Endothelial cell of umbilical vein (primary cell): ENCODE measurements at regions not wholly inside any gene's neighbourhood (a gene's known extent, or its start where the extent isn't known, plus 50 kb on each side); places are given as distances from the start of the nearest gene placed in this dataset.

Source experiments
- BruUV-seq: library from RNA; stranded (reverse); fragments of 400-500 nt; replicated peaks from 2 replicates; lab custom pipeline; 2021; lab: Mats Ljungman, UMichigan
- CTCF ChIA-PET: fragments of 300-600, 350-600 bp; sonication (Branson Sonifier 250); formaldehyde crosslinking; loops from one replicate; lab custom pipeline; 2021; ENCODE audit warnings: antibody characterized with exemption, inconsistent platforms; lab: Charles Lee
- POLR2A ChIA-PET: fragments of 300-600, 350-600 bp; sonication (Branson Sonifier 250); formaldehyde crosslinking; loops from one replicate; lab custom pipeline; 2021; ENCODE audit warnings: antibody characterized with exemption, inconsistent platforms; lab: Charles Lee
- DNase-seq: peaks from one replicate; pipeline ENCODE4 v3.0.0-alpha.2; 2011; ENCODE audit warnings: low read depth, low spot score
- FAIRE-seq: peaks from 2 replicates; lab custom pipeline; 2011; peaks lifted over from hg19 to GRCh38; lab: Jason Lieb, UNC
- H2AFZ ChIP-seq: 2 replicates; pipeline ENCODE4 v1.6.0; 2012; ENCODE audit warnings: low read depth, low read length, control low read depth, inconsistent platforms
- H3K27ac ChIP-seq: 2 replicates; pipeline ENCODE4 v1.5.1; 2011; ENCODE audit warnings: low read depth, mild to moderate bottlenecking, control low read depth, low read length, moderate library complexity; ENCODE audit not compliant: insufficient read depth
- H3K27me3 ChIP-seq, 2 experiments: 2 replicates each; pipeline versions ENCODE4 v1.6.0 to v1.6.1; 2011; ENCODE audit warnings: low read length in 2 of 2, mixed read lengths in 1 of 2; ENCODE audit not compliant: control insufficient read depth in 2 of 2, insufficient read depth in 2 of 2
- H3K36me3 ChIP-seq, 2 experiments: 2 replicates in 1 of 2; 3 replicates in 1 of 2; pipeline ENCODE4 v1.5.1; 2011; ENCODE audit warnings: low read length in 2 of 2, mild to moderate bottlenecking in 1 of 2, moderate library complexity in 1 of 2; ENCODE audit not compliant: control insufficient read depth in 2 of 2, insufficient read depth in 2 of 2; ENCODE audit errors: extremely low read depth in 1 of 2
- H3K4me1 ChIP-seq: 3 replicates; pipeline ENCODE4 v1.5.1; 2011; ENCODE audit warnings: mild to moderate bottlenecking, low read length; ENCODE audit not compliant: control insufficient read depth, insufficient read depth; ENCODE audit errors: extremely low read depth
- H3K4me2 ChIP-seq: 2 replicates; pipeline ENCODE4 v1.6.1; 2011; ENCODE audit warnings: low read length, control low read depth, mixed read lengths; ENCODE audit not compliant: insufficient read depth
- H3K4me3 ChIP-seq, 3 experiments: fragments of 200-600 bp in 1 of 3; sonication (generic), shearing (Covaris generic) in 1 of 3; replicated peaks in 1 of 3; 2 replicates each; pipeline ENCODE4 v1.5.1; 2011 to 2016; ENCODE audit warnings: control low read depth in 3 of 3, low read length in 3 of 3, mild to moderate bottlenecking in 2 of 3, inconsistent platforms in 1 of 3, low read depth in 1 of 3, moderate library complexity in 1 of 3; ENCODE audit not compliant: insufficient read depth in 1 of 3
- H3K79me2 ChIP-seq: 2 replicates; pipeline ENCODE4 v1.6.0; 2012; ENCODE audit warnings: low read length, inconsistent platforms; ENCODE audit not compliant: control insufficient read depth, insufficient read depth
- H3K9ac ChIP-seq: replicated peaks from 2 replicates; pipeline ENCODE3; 2011; ENCODE audit warnings: low read length, control low read depth; ENCODE audit not compliant: insufficient read depth; ENCODE audit errors: extremely low read depth
- H3K9me1 ChIP-seq: replicated peaks from 3 replicates; pipeline ENCODE4 v1.6.0; 2011; ENCODE audit warnings: mild to moderate bottlenecking, low read length; ENCODE audit not compliant: control insufficient read depth, insufficient read depth; ENCODE audit errors: extremely low read depth
- H3K9me3 ChIP-seq: replicated peaks from 2 replicates; pipeline ENCODE4 v1.5.1; 2012; ENCODE audit warnings: low read length, inconsistent platforms; ENCODE audit not compliant: control insufficient read depth, insufficient read depth
- H4K20me1 ChIP-seq: replicated peaks from 2 replicates; pipeline ENCODE3; 2011; ENCODE audit warnings: mild to moderate bottlenecking, low read length; ENCODE audit not compliant: control insufficient read depth, insufficient read depth; ENCODE audit errors: extremely low read depth
- EZH2 ChIP-seq: IDR thresholded peaks from 2 replicates; pipeline ENCODE4 v1.6.1; 2012; ENCODE audit warnings: borderline replicate concordance, low read depth, mild to moderate bottlenecking, moderate library complexity, low read length, inconsistent platforms; ENCODE audit not compliant: severe bottlenecking
- FOS ChIP-seq: IDR thresholded peaks from 2 replicates; pipeline ENCODE4 v1.6.1; 2011; ENCODE audit warnings: mild to moderate bottlenecking, low read length, moderate library complexity, borderline replicate concordance; ENCODE audit not compliant: insufficient read depth
- GATA2 ChIP-seq: IDR thresholded peaks from 2 replicates; pipeline ENCODE4 v1.7.0; 2011; ENCODE audit warnings: low read depth, mild to moderate bottlenecking, moderate library complexity, mixed read lengths, low read length; ENCODE audit not compliant: insufficient read length, insufficient read depth
- JUN ChIP-seq: IDR thresholded peaks from 2 replicates; pipeline ENCODE4 v1.6.1; 2011; ENCODE audit warnings: borderline replicate concordance, low read depth; ENCODE audit not compliant: insufficient read length, insufficient read depth
- MYC ChIP-seq: IDR thresholded peaks from one replicate; pipeline ENCODE4 v1.6.1; 2011; ENCODE audit warnings: mild to moderate bottlenecking, low read depth, low read length
- POLR2A ChIP-seq: IDR thresholded peaks from 2 replicates; pipeline ENCODE4 v1.6.1; 2012; ENCODE audit warnings: low read depth, mild to moderate bottlenecking, control low read depth, low read length
- POLR2AphosphoS5 ChIP-seq: IDR thresholded peaks from 2 replicates; pipeline ENCODE4 v1.6.1; 2012; ENCODE audit warnings: low read depth, mild to moderate bottlenecking, control low read depth, low read length, moderate library complexity; ENCODE audit not compliant: insufficient read depth
- dilution Hi-C: fragments of 300-500 bp; cut with MboI; formaldehyde crosslinking; loops from one replicate; pipeline ENCODE4 v1.15.0; 2019; ENCODE audit warnings: low sequenced_read_pairs; ENCODE audit not compliant: extremely low pct_ligation_motif_present
- intact Hi-C: fragments of 100-400 bp; cut with micrococcal nuclease; formaldehyde crosslinking; loops from one replicate; pipeline ENCODE4 v1.10.0; 2022
- TF ChIP-seq, protein P1 (sequence below), 2 donors: IDR thresholded peaks; 1 replicate in 1 of 2; 2 replicates in 1 of 2; pipeline ENCODE4 v1.5.1; 2011; ENCODE audit warnings: low read length in 2 of 2, mild to moderate bottlenecking in 2 of 2, moderate library complexity in 2 of 2, control low read depth in 1 of 2, inconsistent platforms in 1 of 2, low read depth in 1 of 2; ENCODE audit not compliant: insufficient read depth in 1 of 2; ENCODE audit errors: extremely low read depth in 1 of 2
- TF ChIP-seq, protein P2 (sequence below): IDR thresholded peaks from 2 replicates; pipeline ENCODE4 v1.6.1; 2011; ENCODE audit not compliant: insufficient read depth, insufficient read length

DNA sequence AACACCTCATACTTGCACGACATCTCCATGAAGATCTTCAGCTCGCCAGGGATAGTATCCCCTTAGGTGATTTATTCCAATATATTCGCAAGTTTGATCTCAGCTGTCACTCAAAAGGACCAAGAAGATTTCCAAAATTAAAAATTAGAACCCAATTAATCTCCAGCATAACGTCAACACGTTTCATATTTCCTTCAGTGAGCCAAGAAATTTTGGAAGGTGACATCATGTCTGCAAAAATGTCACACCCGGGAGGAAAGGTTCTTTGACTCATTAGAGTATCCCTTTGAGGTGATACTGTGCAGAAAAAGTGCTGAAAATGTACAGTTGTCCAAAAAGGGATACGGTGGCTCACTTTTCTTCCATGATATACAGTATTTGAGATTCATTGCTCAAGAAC is 569.6 kb downstream of the EFNB2 start:
- Histone ChIP-seq H3K4me3 (no peak overlapping the region), H3K4me2 (no peak overlapping the region), H2AFZ (no peak overlapping the region), H3K9ac (no peak overlapping the region), H3K4me1 (no peaks in the 10 kb centered on the region), H3K27me3 (no peaks in the 10 kb centered on the region), H3K9me1 (no peaks in the 10 kb centered on the region), H3K79me2 (no peaks in the 10 kb centered on the region), H3K27ac (no peak overlapping the region), H3K36me3 (no peaks in the 10 kb centered on the region), H3K9me3 (no peaks in the 10 kb centered on the region), H4K20me1 (no peaks in the 10 kb centered on the region)
- DNase-seq (no peak), FAIRE-seq (no peak)
- CTCF ChIA-PET = interaction anchor here (1.2 kb wide), 1 partner anchor 13 kb away, joined by 3 read pairs; no protein-coding TSS in a partner anchor
- POLR2A ChIA-PET = no interaction called here
- intact Hi-C loops (no loop called here), dilution Hi-C loops (no loop called here)
- BruUV-seq = no TSS peak
- TF ChIP-seq GATA2 (no peak), POLR2AphosphoS5 (no peak), JUN (no peak), FOS (no peak), EZH2 (no peak), POLR2A (no peak), MYC (no peak)
- TF ChIP-seq, protein P1, sequence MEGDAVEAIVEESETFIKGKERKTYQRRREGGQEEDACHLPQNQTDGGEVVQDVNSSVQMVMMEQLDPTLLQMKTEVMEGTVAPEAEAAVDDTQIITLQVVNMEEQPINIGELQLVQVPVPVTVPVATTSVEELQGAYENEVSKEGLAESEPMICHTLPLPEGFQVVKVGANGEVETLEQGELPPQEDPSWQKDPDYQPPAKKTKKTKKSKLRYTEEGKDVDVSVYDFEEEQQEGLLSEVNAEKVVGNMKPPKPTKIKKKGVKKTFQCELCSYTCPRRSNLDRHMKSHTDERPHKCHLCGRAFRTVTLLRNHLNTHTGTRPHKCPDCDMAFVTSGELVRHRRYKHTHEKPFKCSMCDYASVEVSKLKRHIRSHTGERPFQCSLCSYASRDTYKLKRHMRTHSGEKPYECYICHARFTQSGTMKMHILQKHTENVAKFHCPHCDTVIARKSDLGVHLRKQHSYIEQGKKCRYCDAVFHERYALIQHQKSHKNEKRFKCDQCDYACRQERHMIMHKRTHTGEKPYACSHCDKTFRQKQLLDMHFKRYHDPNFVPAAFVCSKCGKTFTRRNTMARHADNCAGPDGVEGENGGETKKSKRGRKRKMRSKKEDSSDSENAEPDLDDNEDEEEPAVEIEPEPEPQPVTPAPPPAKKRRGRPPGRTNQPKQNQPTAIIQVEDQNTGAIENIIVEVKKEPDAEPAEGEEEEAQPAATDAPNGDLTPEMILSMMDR (IDR thresholded peaks at IDR 0.05; ENCODE audit: extremely low read depth in 1 of 2, insufficient read depth in 1 of 2, low read depth in 1 of 2, low read length in 2 of 2) = no peak
- TF ChIP-seq, protein P2, sequence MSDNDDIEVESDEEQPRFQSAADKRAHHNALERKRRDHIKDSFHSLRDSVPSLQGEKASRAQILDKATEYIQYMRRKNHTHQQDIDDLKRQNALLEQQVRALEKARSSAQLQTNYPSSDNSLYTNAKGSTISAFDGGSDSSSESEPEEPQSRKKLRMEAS = no peak
